ENCODE measurements at regions not wholly inside any gene's neighbourhood (a gene's known extent, or its start where the extent isn't known, plus 50 kb on each side); places are given as distances from the start of the nearest gene placed in this dataset.
"Not testable (repeated sequence)": the region's sequence is repeated elsewhere in the genome, so short reads cannot be mapped to it uniquely, and the experiment has no call there.

DNA sequence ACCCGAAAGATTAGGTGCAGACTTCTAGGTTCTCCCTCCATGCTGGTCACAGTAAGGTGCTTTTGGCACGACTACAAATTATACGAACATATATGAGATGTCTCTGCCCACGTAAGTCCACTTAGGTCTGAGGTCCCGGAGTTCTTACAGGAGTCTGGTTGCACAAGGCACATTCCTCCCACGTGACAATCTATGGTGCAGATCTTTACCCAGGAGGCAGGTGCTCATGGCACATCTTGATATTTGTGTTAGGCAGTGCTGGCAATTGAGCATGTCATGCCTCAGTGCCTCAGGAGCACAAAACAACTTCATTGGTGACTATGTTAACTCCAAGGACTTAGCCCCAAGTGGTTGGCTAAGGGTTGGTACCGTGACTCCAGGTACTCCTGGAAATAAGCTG lies 92.0 kb upstream of the AMN1 start:
- no peak for DNase-seq (ENCODE audit: low spot score)

DNA sequence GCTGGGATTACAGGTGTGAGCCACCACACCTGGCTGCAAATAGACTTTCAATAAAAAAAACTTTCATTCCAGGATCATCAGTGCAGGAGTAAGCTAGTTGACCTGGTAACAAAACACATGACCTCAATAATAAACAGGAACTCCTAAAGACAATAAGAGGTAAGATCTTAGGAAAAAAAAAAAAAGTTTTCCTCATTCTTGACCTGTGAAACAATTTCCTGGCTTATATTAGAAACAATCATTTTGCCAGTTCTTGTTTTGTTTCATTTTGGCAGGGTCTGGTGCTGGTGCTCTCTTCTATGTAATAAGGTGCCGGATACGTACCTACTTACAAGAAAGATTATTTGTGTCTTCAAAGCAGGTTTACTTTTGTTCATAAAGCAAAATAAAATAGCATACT lies 90.6 kb upstream of the AMN1 start:
- no peak for DNase-seq (ENCODE audit: low spot score)

DNA sequence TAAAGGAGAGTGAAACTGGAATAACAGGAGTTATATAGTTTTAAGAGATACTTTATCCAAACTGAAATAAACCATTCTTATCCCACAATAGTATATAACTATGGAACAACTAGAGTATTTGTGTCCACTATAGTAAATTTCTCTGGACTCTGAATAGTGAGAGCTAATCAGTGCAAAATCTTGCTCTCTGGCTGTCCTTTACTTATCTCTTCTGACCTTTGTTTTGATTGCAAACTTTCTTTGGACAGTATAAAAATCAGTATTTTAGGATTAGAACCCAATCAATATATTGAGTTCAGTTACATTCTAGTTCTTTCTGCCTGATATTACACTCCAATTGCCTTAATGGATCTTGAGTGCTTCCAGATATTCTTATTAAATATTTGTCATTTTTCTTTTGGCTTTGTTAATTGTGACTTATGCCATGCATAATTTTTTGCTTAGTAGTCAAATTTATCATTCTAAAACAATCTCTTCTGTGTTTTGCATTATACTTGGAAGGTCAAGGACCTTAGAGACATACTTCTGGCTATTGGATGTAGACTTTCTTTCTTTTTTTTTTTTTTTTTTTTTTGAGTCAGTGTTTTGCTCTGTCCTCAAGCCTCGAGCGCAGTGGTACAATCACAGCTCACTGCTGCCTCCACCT lies 89.9 kb upstream of the AMN1 start:
- DNase-seq (ENCODE audit: low spot score): no peak

DNA sequence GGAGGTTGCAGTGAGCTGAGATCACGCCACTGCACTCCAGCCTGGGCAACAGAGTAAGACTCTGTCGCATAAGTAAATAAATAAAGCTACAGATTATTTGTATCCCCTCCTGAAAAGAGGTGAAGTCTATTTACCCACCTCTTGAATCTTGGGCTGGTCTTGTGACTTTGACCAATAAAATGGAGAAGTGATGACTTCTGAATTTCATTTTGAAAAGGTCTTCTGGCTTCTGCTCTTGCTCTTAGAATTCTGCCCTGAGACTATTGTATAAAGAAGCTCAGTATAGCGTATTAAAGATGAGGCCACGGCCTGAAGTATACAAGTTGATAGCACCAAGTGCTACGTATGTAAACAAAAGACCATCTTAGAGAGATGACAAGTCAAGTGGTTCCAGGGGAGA lies 88.3 kb upstream of the AMN1 start:
- DNase-seq (ENCODE audit: low spot score): no peak

DNA sequence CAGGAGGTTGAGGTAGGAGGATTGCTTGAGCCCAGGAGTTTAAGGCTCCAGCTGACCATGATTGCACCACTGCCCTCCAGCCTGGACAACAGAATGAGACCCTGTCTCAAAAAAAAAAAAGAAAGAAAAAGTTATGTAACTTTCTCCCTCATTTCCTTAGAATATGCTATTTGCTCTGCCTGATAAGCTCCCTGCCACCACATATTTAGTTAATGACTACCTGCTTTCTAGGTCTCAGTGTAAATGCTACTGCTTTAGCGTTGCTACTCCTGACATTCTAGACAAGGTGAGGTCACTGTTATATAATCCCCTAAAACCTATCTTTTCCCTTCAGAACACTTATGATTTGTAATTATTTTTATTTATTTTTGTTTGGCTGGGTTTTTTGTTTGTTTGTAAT lies 86.3 kb upstream of the AMN1 start:
- DNase-seq (ENCODE audit: low spot score): no peak

DNA sequence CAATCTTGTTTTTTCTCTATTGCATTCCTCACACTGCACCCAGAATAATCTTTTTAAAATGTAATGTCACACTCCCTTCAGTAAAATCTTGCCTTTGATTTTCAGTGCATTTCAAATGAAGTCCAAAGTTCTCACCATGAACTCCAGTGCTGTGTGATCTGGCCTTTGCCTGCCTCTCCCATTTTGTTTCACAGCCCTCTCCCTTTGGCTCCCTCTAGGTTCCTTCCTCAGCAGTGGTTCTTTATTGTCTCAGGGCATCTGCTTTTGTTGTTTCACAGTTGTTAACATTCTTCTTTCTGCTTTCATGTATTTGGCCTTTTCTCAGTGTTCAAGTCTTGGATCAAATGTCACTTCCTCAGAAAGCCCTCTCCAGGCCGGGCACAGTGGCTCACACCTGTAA lies 84.5 kb upstream of the AMN1 start:
- no peak for DNase-seq (ENCODE audit: low spot score)

DNA sequence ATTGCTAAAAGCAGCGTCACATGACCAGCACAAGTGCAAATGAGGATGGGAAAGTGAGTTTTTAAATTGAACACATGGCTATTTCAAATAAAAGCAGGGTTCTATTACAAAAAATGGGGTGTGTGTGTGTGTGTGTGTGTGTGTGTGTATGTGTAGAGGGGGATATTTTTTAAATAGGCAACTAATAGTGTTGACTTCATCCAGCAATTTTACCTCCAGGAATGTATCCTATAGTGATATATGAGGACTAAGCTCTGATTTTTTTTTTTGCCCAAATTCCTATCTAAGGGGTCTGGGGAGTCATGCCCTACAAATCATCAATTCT lies 78.9 kb upstream of the AMN1 start:
- DNase-seq (ENCODE audit: low spot score): no peak

DNA sequence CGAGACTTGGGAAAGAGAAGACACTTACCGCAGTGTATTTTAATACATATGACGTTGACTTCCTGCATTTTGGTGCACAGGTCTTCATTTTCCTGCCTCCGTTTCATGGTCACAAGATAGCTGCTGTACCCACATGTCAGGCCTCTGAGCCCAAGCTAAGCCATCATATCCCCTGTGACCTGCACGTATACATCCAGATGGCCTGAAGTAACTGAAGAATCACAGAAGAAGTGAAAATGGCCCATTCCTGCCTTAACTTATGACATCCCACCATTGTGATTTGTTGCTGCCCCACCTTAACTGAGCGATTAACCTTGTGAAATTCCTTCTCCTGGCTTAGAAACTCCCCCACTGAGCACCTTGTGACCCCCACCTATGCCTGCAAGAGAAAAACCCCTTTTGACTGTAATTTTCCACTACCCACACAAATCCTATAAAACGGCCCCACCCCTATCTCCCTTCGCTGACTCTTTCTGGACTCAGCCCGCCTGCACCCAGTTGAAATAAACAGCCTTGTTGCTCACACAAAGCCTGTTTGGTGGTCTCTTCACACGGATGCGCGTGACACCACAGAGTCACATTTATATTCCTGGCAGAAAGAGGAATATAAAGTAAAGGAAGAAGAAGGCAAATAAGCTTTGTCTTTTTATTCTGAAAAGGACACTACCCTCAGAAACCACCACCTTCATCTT lies 78.4 kb upstream of the AMN1 start:
- not testable (repeated sequence) for DNase-seq (ENCODE audit: low spot score)

DNA sequence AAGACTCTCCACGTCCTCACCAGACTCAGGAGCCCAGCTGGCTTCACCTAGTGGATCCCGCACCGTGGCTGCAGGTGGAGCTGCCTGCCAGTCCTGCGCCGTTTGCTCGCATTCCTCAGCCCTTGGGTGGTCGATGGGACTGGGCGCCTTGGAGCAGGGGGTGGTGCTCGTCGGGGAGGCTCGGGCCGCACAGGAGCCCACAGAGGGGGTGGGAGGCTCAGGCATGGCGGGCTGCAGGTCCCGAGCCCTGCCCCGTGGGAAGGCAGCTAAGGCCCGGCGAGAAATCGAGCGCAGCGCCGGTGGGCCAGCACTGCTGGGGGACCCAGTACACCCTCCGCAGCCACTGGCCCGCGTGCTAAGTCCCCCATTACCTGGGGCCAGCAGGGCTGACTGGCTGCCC lies 76.9 kb upstream of the AMN1 start:
- not testable (repeated sequence) for DNase-seq (ENCODE audit: low spot score)

DNA sequence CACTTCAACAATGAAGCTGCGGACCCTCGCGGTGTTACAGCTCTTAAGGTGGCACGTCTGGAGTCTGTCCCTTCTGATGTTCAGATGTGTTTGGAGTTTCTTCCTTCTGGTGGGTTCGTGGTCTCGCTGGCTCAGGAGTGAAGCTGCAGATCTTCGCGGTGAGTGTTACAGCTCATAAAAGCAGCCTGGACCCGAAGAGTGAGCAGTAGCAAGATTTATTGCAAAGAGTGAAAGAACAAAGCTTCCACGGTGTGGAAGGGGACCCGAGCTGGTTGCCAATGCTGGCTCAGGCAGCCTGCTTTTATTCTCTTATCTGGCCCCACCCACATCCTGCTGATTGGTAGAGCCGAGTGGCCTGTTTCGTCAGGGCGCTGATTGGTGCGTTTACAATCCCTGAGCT lies 75.9 kb upstream of the AMN1 start:
- DNase-seq (ENCODE audit: low spot score): not testable (repeated sequence)

DNA sequence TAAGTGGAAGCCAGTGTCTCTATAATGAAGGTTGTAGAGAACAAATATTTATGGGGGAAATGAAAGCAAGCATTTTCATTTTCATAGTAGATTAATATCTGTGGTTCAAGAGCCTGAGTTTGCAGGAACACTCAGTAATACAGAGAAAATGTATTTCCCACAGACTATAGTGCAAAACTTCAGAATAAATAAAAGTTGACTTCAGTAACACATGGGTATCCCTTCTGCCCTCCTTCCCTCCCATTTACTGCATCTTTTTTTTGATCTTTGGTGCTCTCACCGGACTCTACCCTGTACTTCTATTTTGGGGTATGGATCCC lies 75.3 kb upstream of the AMN1 start:
- DNase-seq (ENCODE audit: low spot score): no peak

DNA sequence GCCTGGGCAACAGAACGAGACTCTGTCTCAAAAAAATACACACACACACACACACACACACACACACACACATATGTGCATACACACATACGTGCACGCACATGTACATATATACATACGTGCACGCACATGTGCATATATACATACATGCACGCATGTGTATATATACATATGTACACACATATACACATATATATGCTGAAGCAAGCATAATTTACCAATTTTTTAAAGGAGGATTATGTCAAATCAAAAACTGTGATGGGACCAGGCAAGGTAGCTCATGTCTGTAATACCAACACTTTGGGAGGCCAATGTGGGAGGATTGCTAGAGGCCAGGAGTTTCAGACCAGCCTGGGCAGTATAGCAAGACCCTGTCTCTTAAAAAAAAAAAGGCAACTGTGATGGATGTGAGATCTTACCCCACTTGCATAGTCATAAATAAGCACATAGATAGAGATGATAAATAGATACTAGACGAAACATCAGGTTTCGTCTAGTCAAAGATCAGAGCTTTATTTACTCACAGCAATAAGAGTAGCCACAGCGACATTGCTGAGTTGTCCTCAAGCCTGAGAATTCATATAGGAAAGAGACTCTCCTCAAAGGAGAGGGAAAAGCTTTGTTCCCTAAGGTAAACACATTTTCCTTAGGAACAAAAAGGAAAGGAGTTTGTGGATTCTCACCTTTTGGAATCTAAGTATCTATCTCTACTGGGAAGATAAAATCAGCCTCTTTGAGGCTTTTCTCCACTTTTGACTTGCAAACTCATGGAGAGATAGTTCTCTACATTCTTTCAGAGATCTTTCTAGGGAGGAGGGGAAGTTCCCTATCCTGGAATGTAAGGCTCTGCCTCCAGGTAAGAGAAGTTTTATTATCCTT lies 74.7 kb upstream of the AMN1 start:
- DNase-seq (ENCODE audit: low spot score): no peak

DNA sequence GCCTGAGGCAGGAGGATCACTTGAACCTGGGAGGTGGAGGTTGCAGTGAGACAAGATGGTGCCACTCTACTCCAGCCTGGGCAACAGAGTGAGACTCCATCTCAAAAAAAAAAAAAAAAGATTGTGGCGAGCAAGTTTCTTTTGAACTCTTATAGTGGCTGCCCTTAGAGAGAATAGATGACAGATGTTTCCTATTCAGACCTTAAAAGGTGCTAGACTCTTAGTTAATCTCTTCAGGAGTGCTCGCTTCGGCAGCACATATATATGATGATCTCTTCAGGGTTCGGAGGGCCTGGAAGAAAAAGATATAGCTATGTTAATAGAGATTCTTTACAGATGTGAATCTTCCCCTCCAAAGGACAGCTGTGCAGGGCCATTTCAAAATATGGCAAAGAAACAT lies 73.1 kb upstream of the AMN1 start:
- no peak for DNase-seq (ENCODE audit: low spot score)

DNA sequence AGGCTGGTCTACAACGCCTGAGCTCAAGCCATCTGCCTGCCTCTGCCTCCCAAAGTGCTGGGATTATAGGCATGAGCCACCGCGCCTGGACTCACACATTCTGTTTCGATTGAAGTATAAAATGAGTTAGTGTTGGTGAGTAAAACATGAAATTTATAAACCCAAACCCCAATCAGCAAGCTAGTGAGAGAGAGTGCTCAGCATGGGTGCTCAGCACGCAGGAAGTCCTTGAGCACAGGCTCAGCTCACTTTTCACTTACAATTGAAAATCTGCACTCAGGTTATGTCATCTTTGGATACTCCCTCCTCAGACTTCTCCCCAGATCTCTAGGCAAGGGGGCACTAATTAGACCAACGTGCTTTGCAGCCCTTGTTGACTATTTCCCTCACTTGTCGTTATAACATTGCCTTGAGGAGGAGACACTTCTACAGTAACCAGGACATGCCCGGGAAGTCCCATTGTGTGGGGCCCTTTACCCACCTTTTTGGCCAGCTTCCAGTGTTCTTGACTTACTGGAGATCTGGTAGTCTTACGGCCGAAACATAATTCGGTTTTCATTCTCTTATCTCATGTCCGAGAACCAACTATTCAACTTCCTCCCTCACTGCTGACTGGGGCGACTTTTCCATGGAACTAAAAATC lies 68.5 kb upstream of the AMN1 start:
- no peak for DNase-seq (ENCODE audit: low spot score)

DNA sequence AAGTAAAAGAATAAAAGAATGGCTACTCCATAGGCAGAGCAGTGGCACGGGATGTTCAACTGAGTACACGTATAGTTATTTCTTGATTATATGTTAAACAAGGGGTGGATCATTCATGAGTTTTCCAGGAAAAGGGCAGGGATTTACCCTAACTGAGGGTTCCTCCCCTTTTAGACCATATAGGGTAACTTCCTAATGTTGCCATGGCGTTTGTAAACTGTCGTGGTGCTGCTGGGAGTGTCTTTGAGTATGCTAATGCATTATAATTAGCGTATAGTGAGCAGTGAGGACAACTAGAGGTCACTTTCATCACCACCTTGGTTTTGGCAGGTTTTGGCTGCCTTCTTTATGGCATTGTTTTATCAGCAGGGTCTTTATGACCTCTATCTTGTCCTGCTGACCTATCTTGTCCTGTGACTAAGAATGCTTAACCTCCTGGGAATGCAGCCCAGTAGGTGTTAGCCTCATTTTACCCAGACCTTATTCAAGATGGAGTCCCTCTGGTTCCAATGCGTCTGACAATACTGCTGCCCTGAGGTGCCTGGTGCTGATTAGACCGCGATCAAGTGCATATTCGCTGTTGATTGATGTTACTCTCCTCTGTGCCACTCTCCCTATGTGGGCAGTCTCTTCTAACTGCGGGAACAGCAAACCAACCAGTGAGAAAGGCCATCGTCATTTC lies 67.6 kb upstream of the AMN1 start:
- no peak for DNase-seq (ENCODE audit: low spot score)

DNA sequence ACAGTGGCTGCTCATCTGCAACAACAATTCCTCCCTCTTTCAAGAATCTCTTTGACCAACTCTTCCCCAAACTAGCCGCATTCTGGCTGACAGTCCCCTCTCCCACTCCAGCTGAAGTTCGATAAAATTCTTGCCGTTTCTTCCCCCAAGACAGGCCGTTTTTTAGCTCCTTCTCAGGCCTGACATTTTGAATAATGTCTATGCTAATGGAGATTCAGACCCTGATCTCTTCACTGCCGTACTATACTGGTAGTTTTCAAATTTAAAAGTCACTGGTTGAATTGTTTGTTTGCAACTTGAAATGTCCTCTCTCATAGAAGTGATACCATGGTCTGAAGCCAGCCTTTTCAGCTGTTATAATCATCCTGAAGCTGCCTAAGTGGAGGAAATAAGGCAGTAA lies 65.9 kb upstream of the AMN1 start:
- no peak for DNase-seq (ENCODE audit: low spot score)

DNA sequence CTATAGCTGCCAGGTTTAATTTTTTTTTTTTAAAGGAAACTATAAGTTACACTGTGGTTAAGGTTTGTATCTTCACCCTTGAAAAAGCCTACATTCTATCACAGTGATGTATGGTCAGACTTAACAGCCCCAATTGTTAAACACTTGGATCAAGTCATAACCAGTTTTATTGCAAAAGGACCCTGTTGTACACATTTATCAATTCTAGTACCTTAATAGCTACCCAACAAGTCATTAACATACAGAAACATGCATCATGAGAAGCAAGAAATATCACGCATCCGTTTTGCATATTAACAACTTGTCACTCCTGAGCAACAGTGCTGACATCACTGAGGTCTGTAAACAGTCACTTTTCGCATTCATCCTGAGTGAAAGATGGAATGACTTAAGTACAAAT lies 62.4 kb upstream of the AMN1 start:
- DNase-seq (ENCODE audit: low spot score): not testable (repeated sequence)

DNA sequence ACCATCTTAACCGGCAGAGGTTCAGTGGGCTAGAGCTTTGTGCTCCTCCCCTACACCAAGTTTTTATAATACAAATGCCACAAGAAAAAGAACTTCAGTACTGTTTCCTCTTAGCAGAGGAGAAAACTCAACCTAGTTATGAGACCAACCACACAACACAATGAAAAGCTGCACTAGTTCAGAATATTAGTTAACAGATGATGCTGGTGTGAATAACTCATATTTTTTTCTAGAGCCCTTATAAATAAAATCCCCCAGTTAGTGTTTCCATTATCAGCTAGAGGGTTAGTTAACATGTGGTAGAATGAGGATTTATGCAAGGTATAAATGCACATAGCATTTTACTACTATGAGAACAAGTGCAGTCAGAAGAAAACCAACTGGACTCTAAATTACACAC lies 61.9 kb upstream of the AMN1 start:
- no peak for DNase-seq (ENCODE audit: low spot score)

DNA sequence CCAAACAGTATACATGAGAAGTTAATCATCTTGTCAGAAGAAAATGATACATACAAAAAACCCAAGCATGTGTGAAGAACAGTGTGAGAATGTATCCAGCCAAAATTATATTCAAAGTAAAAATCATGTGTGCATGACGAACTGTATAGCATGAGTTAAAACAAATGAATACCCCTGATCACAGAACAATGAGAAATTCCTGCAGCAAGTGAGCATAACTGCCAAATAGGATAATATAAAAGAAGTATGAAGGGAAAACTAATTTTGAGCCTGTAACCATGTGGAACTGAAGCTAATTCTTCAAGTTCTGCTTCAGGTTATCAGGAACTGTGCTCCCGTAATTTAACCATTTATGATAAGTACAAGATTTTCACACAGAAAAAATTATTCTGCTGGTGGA lies 56.5 kb upstream of the AMN1 start:
- DNase-seq (ENCODE audit: low spot score): no peak

DNA sequence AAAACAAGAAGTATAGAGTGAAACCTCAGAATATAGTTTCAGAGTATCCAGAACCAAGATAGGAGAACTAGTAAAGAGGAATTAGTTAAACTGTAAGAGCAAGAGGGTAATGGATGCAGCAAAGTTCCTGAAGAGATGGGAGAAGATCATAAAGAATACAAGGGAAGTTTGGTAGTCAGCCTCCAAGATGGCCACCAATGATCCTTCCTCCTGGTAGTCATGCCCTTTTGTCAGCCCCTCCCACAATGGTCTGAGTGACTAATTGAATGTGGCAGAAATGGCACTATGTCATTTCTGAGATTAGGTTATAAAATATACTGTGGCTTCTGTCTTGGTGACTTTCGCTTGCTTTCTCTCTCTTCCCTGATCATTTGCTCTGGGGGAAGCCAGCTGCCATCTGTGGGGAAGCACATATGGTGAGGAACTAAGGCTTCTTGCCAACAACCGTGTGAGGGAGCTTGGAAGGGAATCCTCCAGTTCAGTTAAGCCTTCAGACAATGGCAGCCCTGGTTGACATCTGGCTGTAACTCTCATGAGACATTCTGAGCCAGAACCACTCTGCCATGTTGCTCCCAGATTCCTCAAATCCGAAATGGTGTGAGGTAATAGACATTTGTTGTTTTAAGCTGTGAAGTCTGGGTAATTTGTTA lies 55.3 kb upstream of the AMN1 start:
- DNase-seq (ENCODE audit: low spot score): no peak

DNA sequence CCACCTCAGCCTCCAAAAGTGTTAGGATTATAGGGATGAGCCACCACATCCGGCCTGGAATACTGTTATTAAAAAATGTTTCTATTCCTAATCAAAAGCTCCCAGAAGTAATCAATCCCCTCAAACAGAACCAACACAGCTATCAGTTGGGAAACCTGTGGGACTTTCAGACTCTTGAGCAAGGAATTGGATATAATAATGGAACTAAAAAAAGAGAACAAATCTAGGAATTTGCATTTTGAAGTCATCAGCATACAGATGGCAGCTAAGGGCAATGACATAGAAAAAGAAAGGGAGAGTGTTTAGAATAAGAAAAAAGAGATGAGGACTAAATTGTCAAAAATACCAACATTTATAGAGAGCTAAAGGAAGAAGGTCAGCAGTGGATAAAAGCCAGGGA lies 54.7 kb upstream of the AMN1 start:
- DNase-seq (ENCODE audit: low spot score): no peak

Data from AG20443 (cell line).